SK-N-DZ (cell line): ENCODE measurements at regions not wholly inside any gene's neighbourhood (a gene's known extent, or its start where the extent isn't known, plus 50 kb on each side); places are given as distances from the start of the nearest gene placed in this dataset.
"Not testable (repeated sequence)": the region's sequence is repeated elsewhere in the genome, so short reads cannot be mapped to it uniquely, and the experiment has no call there.

Experiments used
- DNase-seq: peaks from one replicate; pipeline ENCODE4 v3.0.0-alpha.2; 2015; ENCODE audit warnings: low spot score

- DNase-seq: no peak
These were observed 191.1 kb upstream of the NFIA start for GRCh38 chr1:60891281-60891680.

GRCh38 chr1:60890664-60891063, 191.7 kb upstream of the NFIA start:
- no peak for DNase-seq

GRCh38 chr1:60889709-60890108, 192.7 kb upstream of the NFIA start:
- no peak for DNase-seq

GRCh38 chr1:60888126-60888525, 194.2 kb upstream of the NFIA start:
- no peak for DNase-seq

GRCh38 chr1:60886793-60887331, 195.5 kb upstream of the NFIA start:
- DNase-seq: peak; percentile 98

GRCh38 chr1:60886090-60886489, 196.3 kb upstream of the NFIA start:
- DNase-seq: no peak

- no peak for DNase-seq
These were observed 202.2 kb upstream of the NFIA start for GRCh38 chr1:60880202-60880601.

- no peak for DNase-seq
These were observed 204.0 kb upstream of the NFIA start for GRCh38 chr1:60878323-60878722.

- DNase-seq: no peak
These were observed 205.0 kb upstream of the NFIA start for GRCh38 chr1:60877376-60877775.

GRCh38 chr1:60876952-60877351, 205.4 kb upstream of the NFIA start:
- DNase-seq: no peak

GRCh38 chr1:60875138-60875537, 207.2 kb upstream of the NFIA start:
- no peak for DNase-seq

- no peak for DNase-seq
These were observed 207.6 kb upstream of the NFIA start for GRCh38 chr1:60874718-60875117.

GRCh38 chr1:60873396-60873795, 209.0 kb upstream of the NFIA start:
- DNase-seq: not testable (repeated sequence)

GRCh38 chr1:60872426-60873054, 209.8 kb upstream of the NFIA start:
- DNase-seq: no peak

GRCh38 chr1:60870269-60870865, 212.0 kb upstream of the NFIA start:
- no peak for DNase-seq

- DNase-seq: no peak
These were observed 213.3 kb upstream of the NFIA start for GRCh38 chr1:60868901-60869663.

- DNase-seq: no peak
These were observed 214.6 kb upstream of the NFIA start for GRCh38 chr1:60867782-60868181.

- DNase-seq: no peak
These were observed 215.3 kb upstream of the NFIA start for GRCh38 chr1:60866917-60867531.

- DNase-seq: no peak
These were observed 216.0 kb upstream of the NFIA start for GRCh38 chr1:60866226-60866900.

- DNase-seq: peak; percentile 75
These were observed 217.2 kb upstream of the NFIA start for GRCh38 chr1:60865166-60865565.

- DNase-seq: no peak
These were observed 217.6 kb upstream of the NFIA start for GRCh38 chr1:60864722-60865121.

- no peak for DNase-seq
These were observed 219.2 kb upstream of the NFIA start for GRCh38 chr1:60863131-60863530.
